Myocyte (in vitro differentiated cells): ENCODE measurements at regions not wholly inside any gene's neighbourhood (a gene's known extent, or its start where the extent isn't known, plus 50 kb on each side); places are given as distances from the start of the nearest gene placed in this dataset.

Experiments used
- DNase-seq: peaks from one replicate; pipeline ENCODE4 v3.0.0-alpha.2; 2012; ENCODE audit warnings: low read depth

- DNase-seq: peak; percentile 30
These were observed 224.5 kb downstream of the ADAMTS15 start for GRCh38 chr11:130672911-130673310.

GRCh38 chr11:130673698-130674097, 225.3 kb downstream of the ADAMTS15 start:
- DNase-seq: peak; percentile 37

- DNase-seq: peak; percentile 75
These were observed 226.4 kb downstream of the ADAMTS15 start for GRCh38 chr11:130674686-130675308.

GRCh38 chr11:130675371-130675821, 227.0 kb downstream of the ADAMTS15 start:
- peak; percentile 100 for DNase-seq

GRCh38 chr11:130675917-130676316, 227.5 kb downstream of the ADAMTS15 start:
- peak; percentile 79 for DNase-seq

- peak; percentile 96 for DNase-seq
These were observed 229.2 kb downstream of the ADAMTS15 start for GRCh38 chr11:130677486-130678153.

- no peak for DNase-seq
These were observed 230.8 kb downstream of the ADAMTS15 start for GRCh38 chr11:130679247-130679646.

- DNase-seq: peak; percentile 12
These were observed 233.8 kb downstream of the SNX19 start for GRCh38 chr11:130682471-130682870.

GRCh38 chr11:130689222-130689908, 226.9 kb downstream of the SNX19 start:
- DNase-seq: no peak

GRCh38 chr11:130691581-130691980, 224.7 kb downstream of the SNX19 start:
- DNase-seq: no peak

- DNase-seq: no peak
These were observed 224.1 kb downstream of the SNX19 start for GRCh38 chr11:130692220-130692619.

GRCh38 chr11:130693543-130693942, 222.7 kb downstream of the SNX19 start:
- no peak for DNase-seq

- no peak for DNase-seq
These were observed 221.7 kb downstream of the SNX19 start for GRCh38 chr11:130694488-130695045.

GRCh38 chr11:130698174-130698573, 218.1 kb downstream of the SNX19 start:
- no peak for DNase-seq

- no peak for DNase-seq
These were observed 216.7 kb downstream of the SNX19 start for GRCh38 chr11:130699561-130699960.

GRCh38 chr11:130700092-130700491, 216.2 kb downstream of the SNX19 start:
- no peak for DNase-seq

- no peak for DNase-seq
These were observed 212.6 kb downstream of the SNX19 start for GRCh38 chr11:130703489-130704190.

- no peak for DNase-seq
These were observed 210.4 kb downstream of the SNX19 start for GRCh38 chr11:130705670-130706421.

- DNase-seq: peak; percentile 74
These were observed 209.7 kb downstream of the SNX19 start for GRCh38 chr11:130706572-130706971.

- DNase-seq: no peak
These were observed 209.1 kb downstream of the SNX19 start for GRCh38 chr11:130707217-130707616.

GRCh38 chr11:130709531-130709930, 206.7 kb downstream of the SNX19 start:
- DNase-seq: no peak
